Heart right ventricle (tissue), 16 donors: ENCODE measurements at regions not wholly inside any gene's neighbourhood (a gene's known extent, or its start where the extent isn't known, plus 50 kb on each side); places are given as distances from the start of the nearest gene placed in this dataset.

Experiments used
- ATAC-seq, 8 donors: fragments of 200-7000 bp; cut with Tn5 transposase; one replicate each; pipeline ENCODE4 v1.9.1; 2020; ENCODE audit warnings: mild to moderate bottlenecking in 8 of 8, moderate library complexity in 8 of 8, moderate number of reproducible peaks in 1 of 8
- DNase-seq, 2 donors: peaks; one replicate each; pipeline ENCODE4 v3.0.0-alpha.2; 2020
- H3K27ac ChIP-seq, 10 donors: fragments of 200-600 bp; sonication (generic) in 2 of 10; one replicate each; pipeline versions ENCODE4 v1.5.0 to v1.8.0; 2020 to 2022; ENCODE audit warnings: mild to moderate bottlenecking in 3 of 10
- H3K27me3 ChIP-seq, 7 donors: fragments of 200-600 bp; one replicate each; pipeline ENCODE4 v1.8.0; 2021 to 2022; ENCODE audit warnings: mild to moderate bottlenecking in 2 of 7
- H3K36me3 ChIP-seq, 9 donors: fragments of 200-600 bp; sonication (generic) in 1 of 9; one replicate each; pipeline versions ENCODE4 v1.5.0 to v1.8.0; 2020 to 2022; ENCODE audit warnings: mild to moderate bottlenecking in 2 of 9
- H3K4me1 ChIP-seq, 9 donors: fragments of 200-600 bp; sonication (generic) in 1 of 9; one replicate each; pipeline versions ENCODE4 v1.5.0 to v1.8.0; 2020 to 2022; ENCODE audit warnings: mild to moderate bottlenecking in 4 of 9
- H3K4me3 ChIP-seq, 10 donors: fragments of 200-600 bp; sonication (generic) in 2 of 10; one replicate each; pipeline versions ENCODE4 v1.5.0 to v1.8.0; 2020 to 2022; ENCODE audit warnings: mild to moderate bottlenecking in 7 of 10, moderate library complexity in 2 of 10
- H3K9me3 ChIP-seq, 11 donors: fragments of 200-600 bp in 10 of 11; sonication (generic) in 2 of 11; one replicate each; pipeline versions ENCODE4 v1.5.0 to v1.8.0; 2013 to 2022; ENCODE audit warnings: mild to moderate bottlenecking in 2 of 11, control low read depth in 1 of 11, moderate library complexity in 1 of 11
- WGBS, 2 donors: extraction: QIAGEN DNeasy Blood & Tissue Kit; methylation state at CpG; one replicate each; pipeline ENCODE4 v1.1.7; 2013; ENCODE audit warnings: inconsistent platforms in 1 of 2; 5-methylcytosine and 5-hydroxymethylcytosine counted together
- intact Hi-C, 10 donors: fragments of 100-400 bp; cut with DNase I; formaldehyde crosslinking; loops; one replicate each; pipeline versions ENCODE4 v1.11.1 to v1.14.2; 2022
- TF ChIP-seq, protein P1 (sequence below), 9 donors: fragments of 200-600 bp; sonication (generic) in 2 of 9; IDR thresholded peaks; one replicate each; pipeline versions ENCODE4 v1.5.0 to v1.8.0; 2021 to 2022; ENCODE audit warnings: antibody characterized with exemption in 9 of 9, mild to moderate bottlenecking in 5 of 9, moderate library complexity in 1 of 9
- donor health status: Arrhythmogenic right ventricular cardiomyopathy.
- donor health status: ischemic (EF 13 %, LVEDD 7.1; RV severe dilation, severe dysfunction).
- donor health status: healthy with polysubstance abuse.
- donor health status: DM: no; HTN: yes; CAD: no.
- donor health status: DM: no; HTN: no; CAD: no.
- donor health status: ischemic (EF 25% LVEDD 6.9; RV normal size, moderate dysfunction).
- donor health status: ischemic (EF 25% LVEDD 5.7; RV mildly dilated, moderate dysfunction).
- donor health status: healthy.
- donor health status: DM: yes; HTN: yes; CAD: no.
- donor health status: Ischemic cardiomyopathy.
- donor health status: ischemic (EF 35%, LVEDD 5.7; RV mildly dilated, moderate dysfunction).
- donor health status: nonischemic (EF 11% LVEDD 7.7; RV severe dilation, severe dysfunction).
- donor health status: DM: yes; HTN: yes; CAD: no.
- donor health status: PGD.
- donor health status: ischemic (EF 29% LVEDD 5.4; RV normal size, mild dysfunction).
- donor health status: nonischemic (EF 23%, LVEDD 6.1; RV moderate dilation, normal function).

GRCh38 chr1:229716704-229717103, 90.7 kb downstream of the URB2 start:
- H3K27me3 ChIP-seq: no peaks in the 10 kb centered on the region
- intact Hi-C loops: no loop called here
- DNase-seq: no peak
- no peaks in the 10 kb centered on the region for H3K4me1 ChIP-seq
- WGBS, 2 donors: 91 to 94% methylated on average over 7 of the region's 7 CpGs
- ATAC-seq: no peak
- no peaks in the 10 kb centered on the region for H3K36me3 ChIP-seq
- H3K4me3 ChIP-seq: no peak overlapping the region
- TF ChIP-seq, protein P1, sequence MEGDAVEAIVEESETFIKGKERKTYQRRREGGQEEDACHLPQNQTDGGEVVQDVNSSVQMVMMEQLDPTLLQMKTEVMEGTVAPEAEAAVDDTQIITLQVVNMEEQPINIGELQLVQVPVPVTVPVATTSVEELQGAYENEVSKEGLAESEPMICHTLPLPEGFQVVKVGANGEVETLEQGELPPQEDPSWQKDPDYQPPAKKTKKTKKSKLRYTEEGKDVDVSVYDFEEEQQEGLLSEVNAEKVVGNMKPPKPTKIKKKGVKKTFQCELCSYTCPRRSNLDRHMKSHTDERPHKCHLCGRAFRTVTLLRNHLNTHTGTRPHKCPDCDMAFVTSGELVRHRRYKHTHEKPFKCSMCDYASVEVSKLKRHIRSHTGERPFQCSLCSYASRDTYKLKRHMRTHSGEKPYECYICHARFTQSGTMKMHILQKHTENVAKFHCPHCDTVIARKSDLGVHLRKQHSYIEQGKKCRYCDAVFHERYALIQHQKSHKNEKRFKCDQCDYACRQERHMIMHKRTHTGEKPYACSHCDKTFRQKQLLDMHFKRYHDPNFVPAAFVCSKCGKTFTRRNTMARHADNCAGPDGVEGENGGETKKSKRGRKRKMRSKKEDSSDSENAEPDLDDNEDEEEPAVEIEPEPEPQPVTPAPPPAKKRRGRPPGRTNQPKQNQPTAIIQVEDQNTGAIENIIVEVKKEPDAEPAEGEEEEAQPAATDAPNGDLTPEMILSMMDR (IDR thresholded peaks at IDR 0.05): no peak
- no peak overlapping the region for H3K27ac ChIP-seq
- peaks cover 0 to 20% (median 0%) of the 10 kb centered on the region in 11 donors for H3K9me3 ChIP-seq

DNA sequence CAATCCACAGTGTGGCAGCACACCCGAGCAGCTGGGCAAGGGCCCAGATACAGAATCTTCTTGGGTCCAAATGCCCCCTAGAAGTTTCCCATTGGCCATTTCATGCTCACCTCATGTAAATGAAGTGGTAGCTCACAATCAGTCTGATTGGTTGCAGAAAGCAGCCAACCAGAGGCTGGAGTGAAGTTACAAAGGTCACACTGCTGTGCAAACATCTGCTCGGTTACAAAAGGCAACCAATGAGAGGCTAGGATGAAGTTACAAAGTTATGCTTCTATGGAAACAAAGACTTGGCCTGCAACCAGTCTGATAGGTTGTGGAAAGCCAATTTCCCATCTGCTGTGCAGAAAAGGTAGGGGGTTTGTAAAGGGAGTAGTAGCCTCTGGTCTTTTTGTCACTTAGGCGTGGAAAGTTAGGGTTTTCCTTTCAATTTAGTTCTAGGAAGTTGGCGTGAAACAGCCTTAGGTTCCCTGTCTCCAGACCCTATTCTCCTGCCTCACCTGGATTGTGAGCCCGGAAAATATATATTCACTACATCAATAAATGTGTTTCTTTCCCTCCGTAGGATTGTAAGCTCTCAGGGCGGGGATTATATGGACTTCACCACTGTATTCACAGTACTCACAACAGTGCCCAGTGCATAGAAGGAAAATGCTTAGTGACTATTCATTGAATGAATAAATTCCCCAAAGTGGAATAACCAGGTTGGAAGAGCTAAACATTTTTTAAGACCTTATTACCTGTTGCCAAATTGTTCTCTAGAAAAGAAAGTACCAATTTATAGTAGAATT, 91.9 kb downstream of the URB2 start:
- ATAC-seq (no peak), DNase-seq (no peak)
- intact Hi-C loops: no loop called here
- 88 to 91% methylated on average over 7 of the region's 7 CpGs for WGBS, 2 donors
- Histone ChIP-seq H3K36me3 (no peaks in the 10 kb centered on the region), H3K27ac (no peak overlapping the region), H3K27me3 (no peaks in the 10 kb centered on the region), H3K4me1 (no peaks in the 10 kb centered on the region), H3K4me3 (no peak overlapping the region), H3K9me3 (peaks cover 0 to 26% (median 2%) of the 10 kb centered on the region in 11 donors)
- TF ChIP-seq, protein P1 (IDR thresholded peaks at IDR 0.05): no peak

DNA sequence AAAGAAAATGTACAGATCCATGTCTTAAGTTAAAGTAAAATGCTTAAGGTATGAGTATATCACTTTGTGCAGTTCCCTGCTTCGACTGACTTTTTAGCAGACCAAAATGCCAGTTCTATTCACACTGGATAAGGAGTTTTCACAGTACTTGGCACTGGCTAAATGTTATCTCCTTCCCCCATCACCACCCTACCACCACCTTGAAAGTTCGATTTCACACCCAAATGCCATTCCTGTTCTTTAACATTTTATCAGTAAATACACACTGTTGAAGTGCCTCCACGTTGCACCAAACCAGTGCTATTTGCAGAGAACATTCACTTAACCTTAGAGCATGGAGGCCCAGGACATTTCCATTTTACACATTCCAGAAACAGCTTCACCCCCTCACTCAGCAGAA, 100.0 kb downstream of the URB2 start:
- H3K27ac ChIP-seq: no peak overlapping the region
- intact Hi-C loops: no loop called here
- TF ChIP-seq, protein P1 (IDR thresholded peaks at IDR 0.05): no peak
- DNase-seq: no peak
- H3K36me3 ChIP-seq: no peaks in the 10 kb centered on the region
- no peak overlapping the region for H3K4me3 ChIP-seq
- H3K4me1 ChIP-seq: no peaks in the 10 kb centered on the region
- WGBS, 2 donors: 50 to 53% methylated on average over 3 of the region's 3 CpGs
- peaks cover 0 to 25% (median 5%) of the 10 kb centered on the region in 11 donors for H3K9me3 ChIP-seq
- peaks cover 0 to 8% (median 0%) of the 10 kb centered on the region in 7 donors for H3K27me3 ChIP-seq
- no peak for ATAC-seq

- Histone ChIP-seq H3K36me3 (no peaks in the 10 kb centered on the region), H3K4me1 (no peaks in the 10 kb centered on the region), H3K9me3 (peaks cover 0 to 10% (median 0%) of the 10 kb centered on the region in 11 donors), H3K27ac (no peak overlapping the region), H3K4me3 (no peak overlapping the region), H3K27me3 (peaks cover 0 to 8% (median 0%) of the 10 kb centered on the region in 7 donors)
- no peak for DNase-seq
- no peak for ATAC-seq
- TF ChIP-seq, protein P1 (IDR thresholded peaks at IDR 0.05): no peak
- intact Hi-C loops: no loop called here
Measured at GRCh38 chr1:229729916-229730315, 103.9 kb downstream of the URB2 start.
